ENCODE measurements at regions not wholly inside any gene's neighbourhood (a gene's known extent, or its start where the extent isn't known, plus 50 kb on each side); places are given as distances from the start of the nearest gene placed in this dataset.
A peak's percentile ranks its signal among the peaks of the same experiment; 100 is the strongest.

GRCh38 chr13:111502957-111503356, 182.5 kb downstream of the TEX29 start:
- DNase-seq, result no peak

- DNase-seq, result no peak
Measured at GRCh38 chr13:111503376-111503775, 182.9 kb downstream of the TEX29 start.

GRCh38 chr13:111503905-111504695, 183.7 kb downstream of the TEX29 start:
- DNase-seq, result peak in 1 of 2 donors; percentile 21

- no peak for DNase-seq
Measured at GRCh38 chr13:111505175-111505777, 184.8 kb downstream of the TEX29 start.

- no peak for DNase-seq
Measured at GRCh38 chr13:111506125-111506524, 185.7 kb downstream of the TEX29 start.

- no peak for DNase-seq
Measured at GRCh38 chr13:111506621-111507020, 186.2 kb downstream of the TEX29 start.

- no peak for DNase-seq
Measured at GRCh38 chr13:111508164-111508870, 187.9 kb downstream of the TEX29 start.

GRCh38 chr13:111508902-111509509, 188.6 kb downstream of the TEX29 start:
- DNase-seq, result no peak

GRCh38 chr13:111510502-111511218, 190.2 kb downstream of the TEX29 start:
- no peak for DNase-seq

GRCh38 chr13:111511219-111511732, 190.8 kb downstream of the TEX29 start:
- DNase-seq, result no peak

GRCh38 chr13:111511805-111512504, 191.5 kb downstream of the TEX29 start:
- DNase-seq, result no peak

GRCh38 chr13:111512707-111513106, 192.3 kb downstream of the TEX29 start:
- no peak for DNase-seq

- DNase-seq, result no peak
Measured at GRCh38 chr13:111513766-111514609, 193.5 kb downstream of the TEX29 start.

GRCh38 chr13:111514610-111515306, 194.3 kb downstream of the TEX29 start:
- no peak for DNase-seq

GRCh38 chr13:111515307-111515617, 194.8 kb downstream of the TEX29 start:
- no peak for DNase-seq

- no peak for DNase-seq
Measured at GRCh38 chr13:111515635-111516034, 195.2 kb downstream of the TEX29 start.

- DNase-seq, result no peak
Measured at GRCh38 chr13:111516712-111517640, 196.5 kb downstream of the TEX29 start.

- no peak for DNase-seq
Measured at GRCh38 chr13:111517641-111518010, 197.2 kb downstream of the TEX29 start.

GRCh38 chr13:111518161-111518792, 197.8 kb downstream of the TEX29 start:
- no peak for DNase-seq
